A673 (cell line): ENCODE measurements at regions not wholly inside any gene's neighbourhood (a gene's known extent, or its start where the extent isn't known, plus 50 kb on each side); places are given as distances from the start of the nearest gene placed in this dataset.

Experiments
- CTCF ChIP-seq: fragments of 300-800, 200-600 bp; sonication (generic); conservative IDR thresholded peaks from 2 replicates; pipeline ENCODE4 v1.5.1; 2017; ENCODE audit warnings: low read depth, mild to moderate bottlenecking, antibody characterized with exemption, low read length, moderate library complexity, mixed read lengths
- EZH2 ChIP-seq: fragments of 200-600 bp; sonication (generic); IDR thresholded peaks from 2 replicates; pipeline ENCODE4 v1.6.1; 2017; ENCODE audit warnings: borderline replicate concordance, low read depth, mild to moderate bottlenecking, mixed read lengths, antibody characterized with exemption, low read length; ENCODE audit not compliant: poor library complexity, severe bottlenecking

GRCh38 chr5:92838253-92838652, 742.8 kb downstream of the NR2F1-AS1 start:
- no peak for TF ChIP-seq EZH2
- TF ChIP-seq CTCF: no peak
